H1 (cell line): ENCODE measurements at regions not wholly inside any gene's neighbourhood (a gene's known extent, or its start where the extent isn't known, plus 50 kb on each side); places are given as distances from the start of the nearest gene placed in this dataset.

Experiments
- CTCF ChIA-PET: fragments of 300-600 bp; sonication (Branson Sonifier 250); formaldehyde crosslinking; loops from one replicate; lab custom pipeline; 2021; ENCODE audit not compliant: partially characterized antibody; lab: Charles Lee
- POLR2A ChIA-PET: fragments of 300-600 bp; sonication (Branson Sonifier 250); formaldehyde crosslinking; loops from one replicate; lab custom pipeline; 2021; ENCODE audit warnings: inconsistent platforms; ENCODE audit not compliant: partially characterized antibody; lab: Charles Lee
- DNase-seq, 2 experiments: peaks; one replicate each; pipeline versions ENCODE4 v3.0.0 to v3.0.0-alpha.2; 2010 to 2022; ENCODE audit warnings: low spot score in 2 of 2, low read depth in 1 of 2, mixed read lengths in 1 of 2
- FAIRE-seq: peaks from 2 replicates; lab custom pipeline; 2011; peaks lifted over from hg19 to GRCh38; lab: Jason Lieb, UNC
- H2AFZ ChIP-seq: 2 replicates; pipeline ENCODE4 v1.8.1; 2012; ENCODE audit warnings: low read length, inconsistent platforms
- H2AK5ac ChIP-seq: 2 replicates; pipeline ENCODE4 v1.6.1; 2013; ENCODE audit warnings: low read depth, low read length
- H2BK120ac ChIP-seq: replicated peaks from 2 replicates; pipeline ENCODE3; 2013; ENCODE audit warnings: low read depth, low read length, inconsistent platforms
- H2BK12ac ChIP-seq: 2 replicates; pipeline ENCODE4 v1.6.1; 2013; ENCODE audit warnings: low read depth, low read length
- H2BK15ac ChIP-seq: 2 replicates; pipeline ENCODE4 v1.6.1; 2013; ENCODE audit warnings: low read length
- H2BK20ac ChIP-seq: 2 replicates; pipeline ENCODE4 v1.6.1; 2013; ENCODE audit warnings: low read length
- H2BK5ac ChIP-seq: 2 replicates; pipeline ENCODE4 v1.6.1; 2013; ENCODE audit warnings: low read depth, low read length
- H3K14ac ChIP-seq: 2 replicates; pipeline ENCODE4 v1.6.1; 2013; ENCODE audit warnings: inconsistent platforms; ENCODE audit not compliant: insufficient read length
- H3K18ac ChIP-seq: 2 replicates; pipeline ENCODE4 v1.6.1; 2013; ENCODE audit warnings: low read length; ENCODE audit errors: extremely low read depth
- H3K23ac ChIP-seq: 2 replicates; pipeline ENCODE4 v1.6.1; 2013; ENCODE audit warnings: inconsistent platforms; ENCODE audit not compliant: insufficient read length
- H3K23me2 ChIP-seq: 2 replicates; pipeline ENCODE4 v1.6.1; 2013; ENCODE audit warnings: low read depth, low read length
- H3K27ac ChIP-seq: 2 replicates; pipeline ENCODE4 v1.6.1; 2011; ENCODE audit warnings: low read depth, low read length, inconsistent platforms
- H3K27me3 ChIP-seq, 4 experiments: replicated peaks in 1 of 4; 1 replicate in 1 of 4; 2 replicates in 3 of 4; pipeline versions ENCODE4 v1.6.1 to v1.8.1; 2011 to 2013; ENCODE audit warnings: low read length in 3 of 4, mild to moderate bottlenecking in 3 of 4, inconsistent platforms in 2 of 4, mixed read lengths in 2 of 4, moderate library complexity in 1 of 4; ENCODE audit not compliant: control insufficient read depth in 3 of 4, insufficient read depth in 3 of 4; ENCODE audit errors: extremely low read depth in 1 of 4
- H3K36me3 ChIP-seq, 4 experiments: 2 replicates each; pipeline versions ENCODE4 v1.6.1 to v1.8.1; 2011 to 2013; ENCODE audit warnings: mild to moderate bottlenecking in 4 of 4, low read length in 3 of 4, moderate library complexity in 2 of 4, control low read depth in 1 of 4, inconsistent platforms in 1 of 4; ENCODE audit not compliant: insufficient read depth in 4 of 4, control insufficient read depth in 2 of 4
- H3K4ac ChIP-seq: replicated peaks from 2 replicates; pipeline ENCODE3; 2013; ENCODE audit warnings: low read length, low read depth, mixed read lengths, inconsistent platforms; ENCODE audit not compliant: insufficient read length
- H3K4me1 ChIP-seq, 4 experiments: replicated peaks in 1 of 4; 1 replicate in 1 of 4; 2 replicates in 3 of 4; pipeline versions ENCODE4 v1.6.1 to v1.8.1; 2011 to 2013; ENCODE audit warnings: low read length in 3 of 4, inconsistent platforms in 2 of 4, mixed read lengths in 1 of 4; ENCODE audit not compliant: insufficient read depth in 4 of 4, control insufficient read depth in 3 of 4
- H3K4me2 ChIP-seq, 2 experiments: 2 replicates each; pipeline versions ENCODE4 v1.6.1 to v1.8.1; 2011 to 2013; ENCODE audit warnings: low read depth in 2 of 2, low read length in 2 of 2, control low read depth in 1 of 2, inconsistent platforms in 1 of 2, mild to moderate bottlenecking in 1 of 2; ENCODE audit not compliant: insufficient read depth in 1 of 2
- H3K4me3 ChIP-seq, 4 experiments: fragments of 200-600, 300-600 bp in 1 of 4; sonication (generic), shearing (Covaris generic), sonication (Bioruptor Twin) in 1 of 4; 2 replicates each; pipeline versions ENCODE4 v1.5.1 to v1.8.1; 2011 to 2016; ENCODE audit warnings: low read length in 4 of 4, low read depth in 3 of 4, control low read depth in 2 of 4, inconsistent platforms in 2 of 4, mild to moderate bottlenecking in 2 of 4, mixed read lengths in 1 of 4, moderate library complexity in 1 of 4; ENCODE audit not compliant: insufficient read depth in 2 of 4; ENCODE audit errors: extremely low read depth in 1 of 4
- H3K56ac ChIP-seq: replicated peaks from 2 replicates; pipeline ENCODE3; 2013; ENCODE audit warnings: low read depth, mild to moderate bottlenecking, mixed read lengths, low read length, inconsistent platforms; ENCODE audit not compliant: insufficient read length
- H3K79me1 ChIP-seq: 2 replicates; pipeline ENCODE4 v1.6.1; 2013; ENCODE audit warnings: low read depth, low read length, control low read depth
- H3K79me2 ChIP-seq, 2 experiments: 2 replicates each; pipeline versions ENCODE4 v1.6.1 to v1.8.1; 2012 to 2013; ENCODE audit warnings: low read length in 2 of 2, mild to moderate bottlenecking in 2 of 2, inconsistent platforms in 1 of 2; ENCODE audit not compliant: insufficient read depth in 2 of 2, control insufficient read depth in 1 of 2
- H3K9ac ChIP-seq, 4 experiments: replicated peaks in 1 of 4; 1 replicate in 1 of 4; 2 replicates in 3 of 4; pipeline versions ENCODE4 v1.6.1 to v1.8.1; 2011 to 2013; ENCODE audit warnings: low read depth in 3 of 4, low read length in 3 of 4, control low read depth in 2 of 4, mild to moderate bottlenecking in 2 of 4, moderate library complexity in 2 of 4, inconsistent platforms in 1 of 4; ENCODE audit errors: extremely low read depth in 1 of 4
- H3K9me3 ChIP-seq, 2 experiments: 2 replicates each; pipeline versions ENCODE4 v1.6.1 to v1.8.1; 2012 to 2013; ENCODE audit warnings: mild to moderate bottlenecking in 2 of 2, moderate library complexity in 2 of 2, control low read depth in 1 of 2, inconsistent platforms in 1 of 2, low read depth in 1 of 2, low read length in 1 of 2, mixed read lengths in 1 of 2; ENCODE audit not compliant: insufficient read depth in 2 of 2
- H4K20me1 ChIP-seq, 2 experiments: replicated peaks in 1 of 2; 2 replicates each; pipeline versions ENCODE3 to v1.8.1; 2011 to 2013; ENCODE audit warnings: inconsistent platforms in 2 of 2, low read length in 2 of 2, mild to moderate bottlenecking in 1 of 2; ENCODE audit not compliant: insufficient read depth in 2 of 2, control insufficient read depth in 1 of 2
- H4K5ac ChIP-seq: 2 replicates; pipeline ENCODE4 v1.6.1; 2013; ENCODE audit warnings: low read length, low read depth, mixed read lengths, inconsistent platforms; ENCODE audit not compliant: insufficient read length
- H4K8ac ChIP-seq: 2 replicates; pipeline ENCODE4 v1.8.0; 2013; ENCODE audit warnings: mild to moderate bottlenecking, moderate library complexity, low read length, inconsistent platforms; ENCODE audit not compliant: insufficient read depth; ENCODE audit errors: extremely low read depth
- H4K91ac ChIP-seq: replicated peaks from 2 replicates; pipeline ENCODE3; 2013; ENCODE audit warnings: low read length, mixed read lengths, inconsistent platforms; ENCODE audit not compliant: insufficient read length
- POLR2AphosphoS5 ChIP-seq: IDR thresholded peaks from 2 replicates; pipeline ENCODE4 v1.6.1; 2011; ENCODE audit warnings: low read depth, low read length
- TAF1 ChIP-seq: IDR thresholded peaks from 2 replicates; pipeline ENCODE4 v1.6.1; 2011; ENCODE audit warnings: mild to moderate bottlenecking, low read depth, low read length
- TBP ChIP-seq: IDR thresholded peaks from 2 replicates; pipeline ENCODE4 v1.6.1; 2011; ENCODE audit warnings: low read depth, low read length, improper control_type of control experiment
- WGBS, 2 experiments: shearing (Covaris generic) in 1 of 2; methylation state at CpG; one replicate each; pipeline versions ENCODE4 v1.1.6 to v1.1.7; 2013 to 2015; ENCODE audit warnings: low lambda C conversion rate in 2 of 2, mixed read lengths in 2 of 2, inconsistent platforms in 1 of 2, low coverage in 1 of 2, missing lambda C conversion rate in 1 of 2; ENCODE audit not compliant: insufficient replicate concordance in 2 of 2, insufficient coverage in 1 of 2, insufficient read length in 1 of 2; ENCODE audit errors: extremely low coverage in 1 of 2, missing lambda C conversion rate in 1 of 2; 5-methylcytosine and 5-hydroxymethylcytosine counted together

- Histone ChIP-seq H3K4me1 (peaks cover 0 to 4% (median 0%) of the 10 kb centered on the region in 4 experiments; a peak in 1 of 7 replicates), H3K14ac (no peak overlapping the region), H3K36me3 (no peaks in the 10 kb centered on the region), H3K56ac (no peak overlapping the region), H3K23me2 (no peaks in the 10 kb centered on the region), H3K79me2 (no peaks in the 10 kb centered on the region), H3K79me1 (no peaks in the 10 kb centered on the region), H2AFZ (no peak overlapping the region), H2BK12ac (no peak overlapping the region), H3K9me3 (no peaks in the 10 kb centered on the region), H3K4me2 (no peak overlapping the region), H3K4me3 (no peak overlapping the region), H3K18ac (no peak overlapping the region), H2AK5ac (no peak overlapping the region), H3K4ac (no peak overlapping the region), H3K9ac (no peak overlapping the region), H4K20me1 (no peaks in the 10 kb centered on the region), H4K8ac (no peak overlapping the region), H4K91ac (no peak overlapping the region), H4K5ac (no peak overlapping the region), H2BK120ac (no peak overlapping the region), H3K23ac (no peak overlapping the region), H2BK20ac (no peak overlapping the region), H2BK5ac (no peak overlapping the region), H3K27ac (no peak overlapping the region), H3K27me3 (no peaks in the 10 kb centered on the region), H2BK15ac (no peak overlapping the region)
- TF ChIP-seq POLR2AphosphoS5 (no peak), TBP (no peak), TAF1 (no peak)
- ChIA-PET POLR2A (no interaction called here), CTCF (interaction anchor here (0.7 to 0.9 kb wide), 2 partner anchors 11 to 732 kb away, joined by 3 read pairs; no protein-coding TSS in a partner anchor)
- DNase-seq (no peak), FAIRE-seq (no peak)
- WGBS, 2 experiments: 96% methylated on average over 3 of the region's 3 CpGs; no CpG with 5 or more reads in 1 of the 2 experiments
Measured at GRCh38 chr10:65292551-65292950, 1633.3 kb upstream of the LRRTM3 start.
